IPS-15b (cell line): ENCODE measurements at regions not wholly inside any gene's neighbourhood (a gene's known extent, or its start where the extent isn't known, plus 50 kb on each side); places are given as distances from the start of the nearest gene placed in this dataset.
A peak's percentile ranks its signal among the peaks of the same experiment; 100 is the strongest.

Experiments used
- H3K27me3 ChIP-seq: one replicate; pipeline ENCODE4 v1.6.1; 2013; ENCODE audit warnings: low read length; ENCODE audit not compliant: control insufficient read depth, insufficient read depth
- H3K36me3 ChIP-seq: one replicate; pipeline ENCODE4 v1.6.1; 2013; ENCODE audit warnings: low read length; ENCODE audit not compliant: control insufficient read depth, insufficient read depth
- H3K4me1 ChIP-seq: one replicate; pipeline ENCODE4 v1.6.1; 2013; ENCODE audit warnings: mild to moderate bottlenecking, low read length; ENCODE audit not compliant: control insufficient read depth, insufficient read depth
- H3K4me3 ChIP-seq: one replicate; pipeline ENCODE4 v1.5.1; 2013; ENCODE audit warnings: low read depth, low read length
- H3K9ac ChIP-seq: one replicate; pipeline ENCODE4 v1.6.1; 2013; ENCODE audit warnings: low read depth, mild to moderate bottlenecking, low read length
- H3K9me3 ChIP-seq: one replicate; pipeline ENCODE4 v1.6.1; 2013; ENCODE audit warnings: mild to moderate bottlenecking, low read length; ENCODE audit not compliant: control insufficient read depth, insufficient read depth

DNA sequence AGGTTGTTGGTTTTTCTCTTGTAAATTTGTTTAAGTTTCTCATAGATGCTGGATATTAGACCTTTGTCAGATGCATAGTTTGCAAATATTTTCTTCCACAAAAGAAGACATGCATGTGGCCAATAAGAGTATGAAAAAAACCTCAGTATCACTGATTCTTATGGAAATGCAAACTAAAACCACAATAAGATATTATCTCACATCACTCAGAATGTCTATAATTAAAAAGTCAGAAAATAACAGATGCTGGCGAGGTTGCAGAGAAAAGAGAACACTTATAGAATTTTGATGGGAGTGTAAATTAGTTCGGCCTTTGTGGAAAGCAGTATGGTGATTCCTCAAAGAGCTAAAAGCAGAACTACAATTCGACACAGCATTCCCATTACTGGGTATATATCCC is 1355.6 kb downstream of the FAM133A start:
- H3K36me3 ChIP-seq = no peaks in the 10 kb centered on the region
- H3K27me3 ChIP-seq = no peaks in the 10 kb centered on the region

DNA sequence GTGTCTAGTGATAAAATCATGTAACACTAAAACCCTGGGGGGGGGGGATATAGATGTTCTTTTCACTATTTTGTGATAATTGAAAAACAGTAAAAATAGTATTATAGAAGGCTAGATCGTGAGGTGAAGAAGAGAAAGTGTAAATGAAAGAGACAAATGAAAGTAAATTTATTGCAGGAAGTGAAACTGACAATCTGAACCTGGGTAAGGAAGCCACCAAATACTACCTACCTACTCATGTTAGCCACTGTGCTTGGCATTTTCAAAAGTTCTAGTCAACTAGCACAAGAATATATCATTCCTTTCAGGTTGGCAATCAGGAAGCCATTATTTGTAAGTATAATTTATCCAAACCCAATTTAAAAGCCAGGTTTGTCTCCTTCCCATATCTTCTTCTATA is 1366.1 kb downstream of the FAM133A start:
- no peaks in the 10 kb centered on the region for H3K4me1 ChIP-seq

More for the DNA sequence above, 1355.6 kb downstream of the FAM133A start:
- H3K9me3 ChIP-seq = no peaks in the 10 kb centered on the region
- no peak overlapping the region for H3K4me3 ChIP-seq
- no peak overlapping the region for H3K9ac ChIP-seq
- no peaks in the 10 kb centered on the region for H3K4me1 ChIP-seq

GRCh38 chrX:95044331-95044730 is 1370.3 kb downstream of the FAM133A start:
- no peak overlapping the region for H3K9ac ChIP-seq
- H3K36me3 ChIP-seq = no peaks in the 10 kb centered on the region
- H3K4me1 ChIP-seq = no peaks in the 10 kb centered on the region
- H3K27me3 ChIP-seq = no peaks in the 10 kb centered on the region
- H3K9me3 ChIP-seq = no peaks in the 10 kb centered on the region
- no peak overlapping the region for H3K4me3 ChIP-seq

More for the DNA sequence above, 1366.1 kb downstream of the FAM133A start:
- Histone ChIP-seq H3K27me3 (no peaks in the 10 kb centered on the region), H3K9me3 (no peaks in the 10 kb centered on the region), H3K4me3 (no peak overlapping the region), H3K36me3 (no peaks in the 10 kb centered on the region), H3K9ac (no peak overlapping the region)

GRCh38 chrX:95055991-95056390 is 1382.0 kb downstream of the FAM133A start:
- no peak overlapping the region for H3K9ac ChIP-seq
- no peaks in the 10 kb centered on the region for H3K27me3 ChIP-seq
- H3K4me3 ChIP-seq = no peak overlapping the region
- no peaks in the 10 kb centered on the region for H3K9me3 ChIP-seq
- H3K4me1 ChIP-seq = peaks cover 36% of the 10 kb centered on the region
- H3K36me3 ChIP-seq = no peaks in the 10 kb centered on the region

DNA sequence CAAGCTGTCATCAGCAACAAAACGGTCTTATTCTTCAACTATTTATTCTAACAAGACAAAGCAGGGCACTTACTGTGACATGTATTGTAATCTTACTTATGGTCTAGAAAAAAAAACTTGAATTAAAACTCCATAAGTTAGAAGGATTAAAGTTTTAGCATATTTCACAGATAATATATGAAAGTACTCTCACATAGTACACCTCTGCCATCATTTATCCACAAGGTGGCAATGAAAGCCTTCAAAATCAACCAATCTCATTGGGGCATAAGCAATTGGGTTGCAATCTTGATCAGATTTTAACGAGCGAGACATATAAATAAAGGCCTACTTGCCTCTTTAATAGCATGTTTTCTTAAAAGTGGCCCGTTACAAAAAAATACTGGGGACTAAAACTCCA is 1382.9 kb downstream of the FAM133A start:
- Histone ChIP-seq H3K9me3 (no peaks in the 10 kb centered on the region), H3K9ac (no peak overlapping the region), H3K36me3 (no peaks in the 10 kb centered on the region), H3K4me3 (no peak overlapping the region), H3K27me3 (no peaks in the 10 kb centered on the region), H3K4me1 (peaks cover 36% of the 10 kb centered on the region)

DNA sequence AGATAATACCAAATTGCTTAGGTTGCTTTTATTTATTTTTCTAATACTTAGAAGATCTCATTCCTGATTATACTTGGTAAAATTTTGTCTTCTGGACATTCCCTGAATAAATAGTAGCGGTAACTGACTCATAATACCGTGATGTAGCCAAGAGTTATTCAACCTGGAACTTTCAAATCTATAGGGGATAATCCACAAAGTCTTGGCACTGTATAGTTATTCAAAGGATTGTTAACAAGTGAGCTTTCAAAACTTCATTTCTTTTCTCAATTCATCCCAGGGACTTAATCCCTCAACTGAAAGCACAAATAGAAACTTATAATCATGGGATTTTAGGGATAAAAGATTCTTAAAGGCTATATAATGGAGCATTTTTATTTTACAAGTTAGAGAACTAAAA is 1383.3 kb downstream of the FAM133A start:
- H3K27me3 ChIP-seq = no peaks in the 10 kb centered on the region
- no peaks in the 10 kb centered on the region for H3K9me3 ChIP-seq
- H3K4me3 ChIP-seq = no peak overlapping the region
- H3K4me1 ChIP-seq = peaks cover 36% of the 10 kb centered on the region
- no peak overlapping the region for H3K9ac ChIP-seq
- H3K36me3 ChIP-seq = no peaks in the 10 kb centered on the region

GRCh38 chrX:95058815-95059214 is 1384.8 kb downstream of the FAM133A start:
- H3K27me3 ChIP-seq = no peaks in the 10 kb centered on the region
- H3K4me1 ChIP-seq = peaks cover 36% of the 10 kb centered on the region
- no peaks in the 10 kb centered on the region for H3K9me3 ChIP-seq
- no peak overlapping the region for H3K4me3 ChIP-seq
- no peak overlapping the region for H3K9ac ChIP-seq
- H3K36me3 ChIP-seq = no peaks in the 10 kb centered on the region

GRCh38 chrX:95059909-95060308 is 1385.9 kb downstream of the FAM133A start:
- peak overlapping the region; percentile 3 for H3K9ac ChIP-seq
- peaks cover 35% of the 10 kb centered on the region for H3K4me1 ChIP-seq
- H3K27me3 ChIP-seq = no peaks in the 10 kb centered on the region
- no peaks in the 10 kb centered on the region for H3K9me3 ChIP-seq
- no peaks in the 10 kb centered on the region for H3K36me3 ChIP-seq
- H3K4me3 ChIP-seq = no peak overlapping the region

GRCh38 chrX:95063554-95063953 is 1389.5 kb downstream of the FAM133A start:
- Histone ChIP-seq H3K9me3 (no peaks in the 10 kb centered on the region), H3K27me3 (no peaks in the 10 kb centered on the region), H3K4me3 (no peak overlapping the region), H3K4me1 (peaks cover 15% of the 10 kb centered on the region), H3K9ac (no peak overlapping the region), H3K36me3 (no peaks in the 10 kb centered on the region)

GRCh38 chrX:95065151-95065550 is 1391.1 kb downstream of the FAM133A start:
- no peaks in the 10 kb centered on the region for H3K36me3 ChIP-seq
- no peaks in the 10 kb centered on the region for H3K27me3 ChIP-seq
- no peaks in the 10 kb centered on the region for H3K9me3 ChIP-seq
- no peak overlapping the region for H3K9ac ChIP-seq
- peaks cover 3% of the 10 kb centered on the region for H3K4me1 ChIP-seq
- H3K4me3 ChIP-seq = no peak overlapping the region

DNA sequence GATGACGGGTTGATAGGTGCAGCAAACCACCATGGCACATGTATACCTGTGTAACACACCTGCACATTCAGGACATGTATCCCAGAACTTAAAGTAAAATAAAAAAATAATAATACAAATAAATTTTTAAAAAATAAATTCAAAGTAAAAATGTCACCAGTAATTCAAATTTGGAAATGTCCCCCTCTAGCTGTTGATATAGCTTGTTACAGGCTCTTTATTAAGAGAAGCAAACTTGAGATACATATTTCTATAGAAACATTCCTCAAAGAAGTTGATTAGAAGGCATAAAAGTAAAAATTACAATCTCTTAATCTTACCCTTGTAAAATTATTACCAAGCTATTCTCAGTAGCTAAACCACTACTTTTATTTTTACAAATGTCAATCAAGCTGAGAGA is 1397.0 kb downstream of the FAM133A start:
- Histone ChIP-seq H3K4me3 (no peak overlapping the region), H3K4me1 (peaks cover 4% of the 10 kb centered on the region), H3K27me3 (no peaks in the 10 kb centered on the region), H3K9ac (no peak overlapping the region), H3K36me3 (no peaks in the 10 kb centered on the region), H3K9me3 (no peaks in the 10 kb centered on the region)

- Histone ChIP-seq H3K4me1 (peaks cover 8% of the 10 kb centered on the region), H3K9me3 (no peaks in the 10 kb centered on the region), H3K9ac (no peak overlapping the region), H3K4me3 (no peak overlapping the region), H3K36me3 (no peaks in the 10 kb centered on the region), H3K27me3 (no peaks in the 10 kb centered on the region)
Measured at GRCh38 chrX:95071621-95072020, 1397.6 kb downstream of the FAM133A start.

GRCh38 chrX:95076449-95076848 is 1402.4 kb downstream of the FAM133A start:
- no peak overlapping the region for H3K4me3 ChIP-seq
- H3K4me1 ChIP-seq = peaks cover 12% of the 10 kb centered on the region
- no peaks in the 10 kb centered on the region for H3K36me3 ChIP-seq
- H3K9ac ChIP-seq = no peak overlapping the region
- H3K9me3 ChIP-seq = no peaks in the 10 kb centered on the region
- H3K27me3 ChIP-seq = no peaks in the 10 kb centered on the region
